ENCODE measurements at regions not wholly inside any gene's neighbourhood (a gene's known extent, or its start where the extent isn't known, plus 50 kb on each side); places are given as distances from the start of the nearest gene placed in this dataset.

- no peak for TF ChIP-seq ZFP36 (IDR thresholded peaks at IDR 0.05; ENCODE audit: borderline replicate concordance, partially characterized antibody)
- TF ChIP-seq RFX5 (IDR thresholded peaks at IDR 0.05), result no peak
- no peak for TF ChIP-seq HMGXB4 (CRISPR knock-in tag; IDR thresholded peaks at IDR 0.05; ENCODE audit: borderline replicate concordance)
Observed at GRCh38 chr5:4977416-4978110, 162.6 kb upstream of the ADAMTS16 start.
